BJ (cell line): ENCODE measurements at regions not wholly inside any gene's neighbourhood (a gene's known extent, or its start where the extent isn't known, plus 50 kb on each side); places are given as distances from the start of the nearest gene placed in this dataset.
"Not testable (repeated sequence)": the region's sequence is repeated elsewhere in the genome, so short reads cannot be mapped to it uniquely, and the experiment has no call there.

Source experiments
- CTCF ChIA-PET: fragments of 350-600 bp; formaldehyde crosslinking; extraction: SDS; loops from one replicate; lab custom pipeline; 2021; ENCODE audit warnings: antibody characterized with exemption, inconsistent platforms; lab: Yijun Ruan, JAX
- POLR2A ChIA-PET: fragments of 300-600 bp; sonication (Branson Sonifier 250); formaldehyde crosslinking; extraction: SDS; loops from one replicate; lab custom pipeline; 2021; ENCODE audit warnings: antibody characterized with exemption; lab: Charles Lee
- DNase-seq: peaks from one replicate; pipeline ENCODE4 v3.0.0-alpha.2; 2011; ENCODE audit warnings: low read depth
- H3K27me3 ChIP-seq: 2 replicates; pipeline ENCODE4 v1.6.0; 2011; ENCODE audit warnings: low read length; ENCODE audit not compliant: control insufficient read depth, insufficient read depth
- H3K36me3 ChIP-seq: 2 replicates; pipeline ENCODE4 v1.5.1; 2011; ENCODE audit warnings: low read length; ENCODE audit not compliant: control insufficient read depth, insufficient read depth
- H3K4me3 ChIP-seq: 2 replicates; pipeline ENCODE4 v1.5.1; 2011; ENCODE audit warnings: low read depth, mild to moderate bottlenecking, control low read depth, low read length
- CTCF ChIP-seq: IDR thresholded peaks from 2 replicates; pipeline ENCODE4 v1.5.1; 2011; ENCODE audit warnings: low read depth, mild to moderate bottlenecking, control low read depth, inconsistent platforms, low read length, moderate library complexity; ENCODE audit not compliant: insufficient read depth

DNA sequence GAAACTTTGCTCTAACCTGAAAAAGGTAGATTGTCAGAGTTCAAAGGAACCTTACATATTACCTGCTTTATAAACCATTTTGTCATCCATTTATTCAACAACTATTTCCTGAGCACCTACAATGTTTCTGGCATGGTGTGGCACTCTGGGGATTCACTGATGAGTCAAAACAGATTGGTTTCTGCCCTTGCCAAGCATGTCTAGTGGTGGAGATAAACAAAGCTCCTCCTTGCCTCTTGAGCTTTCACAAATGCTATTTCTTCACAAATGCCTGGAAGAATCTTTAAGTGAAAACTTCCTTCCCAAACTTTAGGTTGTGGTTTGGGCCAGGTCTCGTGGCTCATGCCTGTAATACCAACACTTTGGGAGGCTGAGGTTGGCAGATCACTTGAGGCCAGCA is 85.1 kb upstream of the RELN start:
- ChIA-PET CTCF (no interaction called here), POLR2A (no interaction called here)
- no peak overlapping the region for H3K4me3 ChIP-seq
- no peak for TF ChIP-seq CTCF
- DNase-seq, result no peak
- no peaks in the 10 kb centered on the region for H3K36me3 ChIP-seq
- H3K27me3 ChIP-seq, result no peaks in the 10 kb centered on the region

GRCh38 chr7:104071641-104072040 is 82.2 kb upstream of the RELN start:
- H3K36me3 ChIP-seq, DNase-seq, H3K27me3 ChIP-seq, H3K4me3 ChIP-seq, POLR2A ChIA-PET, CTCF ChIA-PET: not testable (repeated sequence)

GRCh38 chr7:104065491-104065890 is 76.0 kb upstream of the RELN start:
- Histone ChIP-seq H3K36me3 (no peaks in the 10 kb centered on the region), H3K27me3 (no peaks in the 10 kb centered on the region), H3K4me3 (no peak overlapping the region)
- ChIA-PET POLR2A (no interaction called here), CTCF (interaction anchor here (1.0 kb wide), 1 partner anchor 46 kb away, joined by 4 read pairs; no protein-coding TSS in a partner anchor)
- DNase-seq, result no peak
- no peak for TF ChIP-seq CTCF

DNA sequence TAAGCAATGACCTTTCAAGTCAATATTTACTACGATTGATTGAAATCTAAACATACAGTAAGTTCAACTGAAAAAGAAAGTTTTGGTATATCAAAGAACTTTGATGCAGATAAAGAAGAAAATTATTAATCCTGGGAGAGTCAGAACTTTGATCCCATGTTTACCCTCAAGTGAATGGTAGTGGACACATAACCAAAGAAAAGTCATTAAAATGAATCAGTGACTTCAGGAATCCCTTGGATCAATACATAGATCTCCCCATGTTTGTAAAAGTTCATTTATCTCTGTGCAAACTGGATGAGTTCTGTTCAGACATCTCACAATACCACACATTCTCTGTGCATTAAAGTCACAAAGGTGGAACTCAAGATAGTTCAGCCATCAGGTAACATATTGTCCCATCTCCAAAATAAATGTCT is 75.5 kb upstream of the RELN start:
- no peaks in the 10 kb centered on the region for H3K36me3 ChIP-seq
- POLR2A ChIA-PET, result no interaction called here
- CTCF ChIA-PET, result interaction anchor here (0.6 kb wide), 1 partner anchor 307 kb away, joined by 3 read pairs; no protein-coding TSS in a partner anchor
- no peak for TF ChIP-seq CTCF
- H3K4me3 ChIP-seq, result no peak overlapping the region
- no peak for DNase-seq
- no peaks in the 10 kb centered on the region for H3K27me3 ChIP-seq

- H3K27me3 ChIP-seq, H3K36me3 ChIP-seq, DNase-seq, POLR2A ChIA-PET, H3K4me3 ChIP-seq, CTCF ChIA-PET: not testable (repeated sequence)
These were observed 74.3 kb upstream of the RELN start for GRCh38 chr7:104063797-104064196.

- no peaks in the 10 kb centered on the region for H3K36me3 ChIP-seq
- no peak overlapping the region for H3K4me3 ChIP-seq
- no peak for TF ChIP-seq CTCF
- no peaks in the 10 kb centered on the region for H3K27me3 ChIP-seq
- no peak for DNase-seq
- ChIA-PET POLR2A (no interaction called here), CTCF (no interaction called here)
These were observed 72.2 kb upstream of the RELN start for GRCh38 chr7:104061652-104062051.

- H3K36me3 ChIP-seq, H3K4me3 ChIP-seq, CTCF ChIA-PET, H3K27me3 ChIP-seq, DNase-seq, POLR2A ChIA-PET: not testable (repeated sequence)
These were observed 70.4 kb upstream of the RELN start for GRCh38 chr7:104059837-104060236.
